HUDEP-2 (cell line): ENCODE measurements at regions not wholly inside any gene's neighbourhood (a gene's known extent, or its start where the extent isn't known, plus 50 kb on each side); places are given as distances from the start of the nearest gene placed in this dataset.

Experiments
- DNase-seq, 76 experiments: peaks; one replicate each; lab custom pipeline; 2025; ENCODE audit not compliant: unreplicated experiment in 76 of 76; lab: John Stamatoyannopoulos, UW

GRCh38 chr13:104181526-104182231, 1115.5 kb upstream of the SLC10A2 start:
- DNase-seq, result no peak

DNA sequence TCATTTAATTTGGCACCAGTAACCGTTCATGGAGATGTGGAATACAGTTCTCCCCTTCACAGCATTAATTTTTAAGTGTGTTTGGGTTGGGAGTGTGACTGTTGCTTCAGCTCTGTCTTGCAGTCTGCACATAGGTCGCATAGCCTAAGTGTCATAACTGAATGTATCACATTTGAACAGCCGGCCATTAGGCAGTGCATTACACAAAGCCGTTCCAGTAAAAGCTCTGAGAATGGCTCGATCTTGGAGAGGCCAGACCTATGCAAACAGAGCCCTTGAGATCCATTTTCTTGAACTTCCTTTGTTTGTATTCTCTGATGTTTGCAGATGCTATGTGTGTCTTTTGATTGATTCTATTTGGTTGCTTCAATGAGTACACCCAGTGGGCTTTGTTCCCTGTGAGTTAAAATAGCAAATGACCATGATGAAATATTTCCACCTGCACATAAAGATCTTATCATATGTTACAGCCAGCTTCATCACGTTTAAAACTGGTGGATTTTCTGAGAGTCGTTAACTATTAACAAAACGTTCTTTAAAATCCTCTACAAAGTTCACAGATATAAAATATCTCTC, 1104.9 kb upstream of the SLC10A2 start:
- DNase-seq, result no peak

DNA sequence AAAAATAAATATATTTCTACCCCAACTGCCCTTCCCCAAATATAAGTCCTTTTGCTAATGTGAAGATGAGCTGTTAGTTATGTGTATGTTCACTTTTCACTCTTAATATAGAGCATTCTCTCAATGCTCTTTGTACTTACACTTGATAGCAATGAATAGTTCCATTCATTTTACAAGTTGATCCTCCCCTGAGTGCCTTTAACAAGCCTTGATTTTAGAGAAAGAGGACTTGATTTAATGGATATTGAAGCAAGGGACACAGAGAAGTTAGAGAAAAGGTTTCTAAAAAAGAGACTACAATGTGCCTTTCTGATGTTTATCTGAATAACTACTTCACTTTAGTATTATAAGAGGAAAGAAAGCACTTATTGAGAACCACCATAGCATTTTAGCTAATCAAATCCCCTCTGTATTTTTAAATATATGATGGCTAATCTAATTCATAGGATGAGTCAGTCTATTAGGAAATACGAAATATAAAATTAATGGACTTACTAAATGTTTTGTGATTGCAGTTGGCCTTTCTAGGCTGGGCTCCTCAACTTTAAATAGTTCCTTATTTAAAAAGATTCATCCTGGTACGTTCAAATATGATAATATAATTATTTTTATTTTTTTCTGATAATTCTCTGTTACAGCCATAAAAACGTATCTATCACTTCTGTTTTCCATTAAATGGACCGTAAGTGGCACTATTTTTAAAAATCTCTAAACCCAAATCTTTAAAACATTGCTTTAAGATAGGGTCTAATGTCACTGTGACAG, 1097.8 kb upstream of the SLC10A2 start:
- DNase-seq, result no peak

DNA sequence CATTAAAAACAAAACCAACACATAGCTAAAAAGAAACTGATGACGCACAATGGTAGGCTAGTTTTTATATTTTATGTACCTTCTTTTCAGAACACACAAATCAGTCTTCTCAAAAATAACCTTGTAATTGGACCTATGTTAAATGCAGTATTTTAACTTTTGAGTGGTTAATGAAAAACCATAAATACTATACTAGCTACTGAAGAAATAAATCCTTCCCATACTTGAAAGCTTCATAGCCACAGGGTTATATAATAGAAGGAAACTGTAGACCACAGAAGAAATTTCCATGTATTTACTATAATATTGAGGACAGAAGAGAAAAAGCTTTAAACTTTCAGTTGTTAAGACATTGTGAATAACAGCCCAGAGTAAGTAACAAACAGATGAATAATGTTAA, 1094.3 kb upstream of the SLC10A2 start:
- DNase-seq, result no peak

- no peak for DNase-seq
These were observed 1077.7 kb upstream of the SLC10A2 start for GRCh38 chr13:104143760-104144416.

DNA sequence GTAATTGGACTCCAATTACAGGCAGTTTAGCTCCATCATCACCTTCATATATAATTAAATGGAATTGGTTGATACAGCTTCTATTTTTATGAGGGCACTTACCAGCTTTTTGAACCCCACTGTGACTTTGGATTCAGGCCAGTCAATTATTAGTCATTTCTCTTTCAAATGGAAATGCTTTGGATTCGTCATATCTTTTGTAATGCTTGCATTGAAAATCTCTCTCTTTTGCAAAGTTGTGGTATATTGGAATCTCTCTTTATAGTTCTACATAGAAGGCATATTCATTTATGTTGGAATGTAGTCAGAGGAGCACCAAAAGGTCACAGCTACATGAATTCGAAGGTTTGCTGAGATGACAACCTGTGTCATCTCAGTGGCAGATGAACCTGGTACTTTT, 1074.3 kb upstream of the SLC10A2 start:
- no peak for DNase-seq

GRCh38 chr13:104137416-104137815, 1071.2 kb upstream of the SLC10A2 start:
- DNase-seq, result no peak

DNA sequence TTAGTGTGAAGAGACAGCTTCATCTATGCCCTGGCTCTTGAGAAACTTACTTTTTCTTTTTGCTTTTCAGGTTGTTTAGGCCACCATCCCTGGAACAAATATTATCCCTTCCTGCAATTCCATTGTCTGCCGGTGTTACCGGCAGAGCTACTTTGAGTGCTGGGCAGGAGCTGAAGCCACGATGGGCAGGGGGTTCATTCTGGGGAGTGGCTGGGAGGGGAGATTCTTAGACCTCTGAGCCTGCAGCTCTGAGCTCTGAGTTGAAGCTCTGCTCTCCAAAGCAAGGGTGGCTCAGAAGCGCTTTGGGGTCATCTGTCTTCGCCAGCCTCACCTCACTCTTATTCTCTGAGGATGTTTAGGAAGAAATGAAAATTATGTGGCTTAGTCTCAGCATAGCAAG, 1066.6 kb upstream of the SLC10A2 start:
- DNase-seq, result no peak

DNA sequence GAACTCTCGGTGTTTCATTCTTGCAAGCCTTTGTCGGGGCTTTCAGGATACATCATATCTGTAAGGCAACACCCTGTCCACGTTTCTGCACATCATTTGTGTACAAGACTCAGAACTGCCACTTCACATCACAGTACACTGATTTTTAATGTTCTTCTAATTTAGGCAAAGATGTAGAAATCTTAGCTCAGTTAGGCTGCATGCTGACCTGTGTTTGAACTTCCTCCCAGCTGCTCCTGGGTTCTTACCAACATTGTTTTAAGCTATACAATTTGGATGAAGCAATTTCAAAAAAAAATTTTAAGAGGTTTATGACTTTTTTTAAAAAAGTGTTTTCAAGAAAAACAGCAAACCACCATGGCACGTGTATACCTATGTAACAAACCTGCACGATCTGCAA, 1047.9 kb upstream of the SLC10A2 start:
- no peak for DNase-seq

DNA sequence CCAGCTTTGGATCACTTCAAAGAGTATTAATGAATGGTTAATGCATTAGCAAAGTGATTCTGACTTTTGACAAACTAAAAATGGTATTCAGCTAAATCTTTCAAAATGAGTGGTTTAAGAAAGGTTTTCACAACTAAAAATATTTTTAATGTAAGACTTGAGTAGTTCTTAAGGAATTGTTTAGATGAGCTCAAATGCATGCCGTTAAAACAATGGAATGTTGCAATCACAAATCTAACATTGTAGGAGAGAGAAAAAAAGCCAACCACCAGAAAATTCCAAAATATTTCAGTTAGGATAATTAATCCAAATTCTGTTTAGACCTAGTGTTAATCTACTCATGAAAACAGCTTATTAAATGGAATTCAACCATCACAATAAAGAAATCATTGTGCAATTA, 1044.8 kb upstream of the SLC10A2 start:
- no peak for DNase-seq

DNA sequence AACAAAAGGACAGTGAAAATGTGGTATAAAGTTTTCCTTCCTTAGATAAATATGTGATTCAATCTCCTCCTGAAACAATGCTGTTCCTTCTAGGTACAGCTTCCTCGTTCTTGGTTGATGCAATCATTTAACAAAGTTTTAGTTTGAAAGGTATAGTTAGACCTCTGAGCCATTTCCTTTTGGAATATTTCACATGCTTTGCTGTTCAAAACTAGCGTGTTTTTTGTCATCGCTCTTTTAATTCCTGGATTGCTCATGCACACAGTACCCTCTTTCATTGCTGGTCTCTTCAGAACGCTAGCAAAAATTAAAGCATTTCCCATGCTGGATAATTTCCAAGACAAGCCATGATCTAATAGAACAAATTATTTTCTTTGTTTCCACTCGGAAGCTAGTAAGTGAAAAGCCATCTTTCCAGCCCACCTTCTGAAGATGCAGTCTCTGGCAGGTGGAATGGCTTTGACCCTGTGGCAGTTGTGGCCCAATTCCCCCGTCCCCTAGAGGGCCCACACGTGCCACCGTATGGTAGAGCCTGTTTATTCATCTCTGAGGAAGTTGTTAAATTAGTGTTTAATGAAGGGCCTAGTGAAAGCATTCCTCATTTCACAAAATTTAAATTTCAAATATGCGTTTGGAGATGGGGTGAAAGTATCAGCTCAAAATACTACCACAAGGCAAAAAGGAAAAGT, 1040.6 kb upstream of the SLC10A2 start:
- DNase-seq, result no peak

- no peak for DNase-seq
These were observed 1039.5 kb upstream of the SLC10A2 start for GRCh38 chr13:104105418-104106355.

DNA sequence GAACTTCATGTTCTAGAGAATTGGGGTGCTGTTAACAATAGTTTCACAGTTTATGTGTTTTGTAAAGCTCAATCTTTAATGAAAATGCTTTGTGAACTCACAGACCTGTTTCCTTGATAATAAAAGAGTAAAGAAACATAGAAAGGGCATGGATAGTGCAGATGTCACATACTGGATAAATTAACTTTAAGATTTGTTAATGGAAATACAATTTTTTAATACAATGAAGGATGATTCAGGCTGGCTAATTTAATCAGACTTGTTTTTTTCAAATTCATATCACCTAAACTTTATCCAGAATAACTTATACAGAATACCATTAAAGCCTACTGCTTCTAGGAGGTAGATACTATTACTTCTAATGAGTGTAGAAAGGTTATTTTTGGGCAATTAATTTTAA, 1033.5 kb upstream of the SLC10A2 start:
- DNase-seq, result no peak

DNA sequence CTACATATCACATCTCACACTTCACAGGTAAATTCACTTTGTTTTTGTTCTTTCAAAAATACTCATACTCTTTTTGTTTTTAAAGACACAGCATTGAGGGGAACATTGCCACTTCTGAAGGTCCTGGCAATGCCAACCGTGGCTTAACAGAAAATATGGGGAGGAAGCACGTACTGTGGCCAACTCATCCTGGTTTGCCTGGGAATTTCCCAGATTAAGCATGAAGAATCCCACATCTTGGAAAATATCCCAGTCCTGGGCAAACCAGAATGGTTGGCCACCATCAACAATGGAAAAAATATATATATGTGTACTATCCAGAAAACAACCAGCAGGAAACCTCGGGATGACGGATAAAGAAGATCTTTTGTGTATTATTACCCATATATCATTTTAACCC, 1032.2 kb upstream of the SLC10A2 start:
- DNase-seq, result no peak

- no peak for DNase-seq
These were observed 1020.5 kb upstream of the SLC10A2 start for GRCh38 chr13:104086759-104087158.

DNA sequence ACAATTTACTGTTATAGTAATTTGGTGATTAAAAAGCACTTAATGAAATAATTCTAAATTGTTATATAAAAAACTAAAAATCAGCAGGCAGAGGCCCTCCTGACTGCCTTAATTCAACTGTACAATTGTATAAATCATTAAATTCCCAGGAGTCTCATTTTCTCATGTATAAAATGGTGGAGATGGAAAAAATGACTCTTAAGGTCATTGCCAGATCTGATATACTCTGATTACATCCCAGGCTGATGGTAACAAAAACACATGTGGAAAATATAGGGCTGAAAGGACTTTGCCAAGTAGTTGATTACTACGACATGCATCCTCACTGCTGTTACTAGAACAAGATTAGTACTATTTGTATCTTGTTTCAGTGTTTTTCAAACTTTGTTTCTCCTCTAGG, 1020.0 kb upstream of the SLC10A2 start:
- no peak for DNase-seq

DNA sequence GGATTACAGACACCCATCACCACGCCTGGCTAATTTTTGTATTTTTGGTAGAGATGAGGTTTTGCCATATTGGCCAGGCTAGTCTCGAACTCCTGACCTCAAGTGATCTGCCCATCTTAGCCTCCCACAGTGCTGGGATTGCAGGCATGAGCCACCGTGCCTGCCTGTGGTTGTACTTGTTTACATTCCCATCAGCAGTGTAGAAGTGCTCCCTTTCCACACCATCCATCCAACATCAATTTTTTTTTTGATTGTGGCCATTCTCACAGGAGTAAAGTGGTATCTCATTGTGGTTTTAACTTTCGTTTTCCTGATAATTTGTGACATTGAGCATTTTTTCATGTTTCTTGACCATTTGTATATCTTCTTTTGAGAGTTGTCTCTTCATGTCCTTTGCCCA, 1019.4 kb upstream of the SLC10A2 start:
- no peak for DNase-seq

- no peak for DNase-seq
These were observed 1008.1 kb upstream of the SLC10A2 start for GRCh38 chr13:104074326-104074725.

- DNase-seq, result no peak
These were observed 1005.6 kb upstream of the SLC10A2 start for GRCh38 chr13:104071806-104072205.

DNA sequence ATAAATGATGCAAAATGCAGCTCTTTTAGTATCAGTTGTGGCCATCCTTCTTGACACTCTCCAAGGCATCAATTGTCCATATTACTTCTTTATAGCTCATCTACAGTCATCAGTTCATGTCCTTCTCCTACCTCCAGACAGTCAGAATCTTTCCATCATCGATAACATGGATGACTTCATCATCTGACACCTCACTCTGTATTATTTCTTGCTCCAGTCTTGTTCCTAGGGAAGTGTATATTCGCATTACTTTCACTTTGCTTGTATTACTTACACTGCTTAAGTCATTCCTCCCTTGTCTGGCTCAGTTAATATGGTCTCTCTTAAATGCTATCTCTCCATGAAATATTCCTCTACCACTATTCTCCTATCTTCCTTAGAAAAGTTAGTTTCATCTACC, 999.1 kb upstream of the SLC10A2 start:
- no peak for DNase-seq
